Caco-2 (cell line): ENCODE measurements at regions not wholly inside any gene's neighbourhood (a gene's known extent, or its start where the extent isn't known, plus 50 kb on each side); places are given as distances from the start of the nearest gene placed in this dataset.

Experiments
- BruUV-seq: library from RNA; stranded (reverse); fragments of 400-500 nt; replicated peaks from 2 replicates; lab custom pipeline; 2021; lab: Mats Ljungman, UMichigan
- CTCF ChIA-PET: fragments of 300-600 bp; sonication (Branson Sonifier 250); formaldehyde crosslinking; loops from one replicate; lab custom pipeline; 2022; ENCODE audit warnings: antibody characterized with exemption; lab: Charles Lee
- POLR2A ChIA-PET: fragments of 300-600 bp; sonication (Branson Sonifier 250); formaldehyde crosslinking; loops from one replicate; lab custom pipeline; 2022; ENCODE audit warnings: antibody characterized with exemption; lab: Charles Lee
- DNase-seq, 2 experiments: peaks; one replicate each; pipeline versions ENCODE4 v3.0.0 to v3.0.0-alpha.2; 2020 to 2022
- H3K27me3 ChIP-seq: replicated peaks from 2 replicates; pipeline ENCODE4 v1.6.0; 2011; ENCODE audit warnings: low read length; ENCODE audit not compliant: control insufficient read depth, insufficient read depth
- H3K36me3 ChIP-seq: 2 replicates; pipeline ENCODE4 v1.5.1; 2011; ENCODE audit warnings: low read length; ENCODE audit not compliant: control insufficient read depth, insufficient read depth
- H3K4me1 ChIP-seq: fragments of 250-450 bp; sonication (Bioruptor Pico); 2 replicates; pipeline ENCODE4 v1.5.1; 2020; ENCODE audit warnings: mild to moderate bottlenecking
- H3K4me3 ChIP-seq: 2 replicates; pipeline ENCODE4 v1.5.1; 2011; ENCODE audit warnings: low read depth, mild to moderate bottlenecking, control low read depth, low read length
- H3K9me3 ChIP-seq: fragments of 250-450 bp; sonication (Bioruptor Pico); 2 replicates; pipeline ENCODE4 v1.5.1; 2020; ENCODE audit warnings: mild to moderate bottlenecking, moderate library complexity
- H3K27ac Mint-ChIP-seq: one replicate; pipeline ENCODE4 v1.8.0; 2022; ENCODE audit warnings: mixed read lengths; ENCODE audit not compliant: unreplicated experiment
- H3K27me3 Mint-ChIP-seq: one replicate; pipeline ENCODE4 v1.8.0; 2022; ENCODE audit warnings: mixed read lengths; ENCODE audit not compliant: insufficient read depth, unreplicated experiment
- H3K36me3 Mint-ChIP-seq: one replicate; pipeline ENCODE4 v1.8.0; 2022; ENCODE audit warnings: mild to moderate bottlenecking, mixed read lengths; ENCODE audit not compliant: insufficient read depth, unreplicated experiment
- H3K4me1 Mint-ChIP-seq: one replicate; pipeline ENCODE4 v1.8.0; 2022; ENCODE audit warnings: low read depth, mixed read lengths; ENCODE audit not compliant: unreplicated experiment
- H3K4me3 Mint-ChIP-seq: one replicate; pipeline ENCODE4 v1.8.0; 2022; ENCODE audit warnings: mild to moderate bottlenecking, moderate library complexity, mixed read lengths; ENCODE audit not compliant: unreplicated experiment
- H3K9me3 Mint-ChIP-seq: one replicate; pipeline ENCODE4 v1.8.0; 2022; ENCODE audit warnings: mixed read lengths; ENCODE audit not compliant: unreplicated experiment
- intact Hi-C: fragments of 100-400 bp; cut with micrococcal nuclease; formaldehyde crosslinking; loops from one replicate; pipeline ENCODE4 v1.10.0; 2022; ENCODE audit not compliant: unreplicated experiment
- TF ChIP-seq, protein P1 (sequence below), 2 experiments: fragments of 200-600 bp in 1 of 2; IDR thresholded peaks; 1 replicate in 1 of 2; 2 replicates in 1 of 2; pipeline versions ENCODE4 v1.5.1 to v1.8.0; 2011 to 2022; ENCODE audit warnings: antibody characterized with exemption in 1 of 2, control low read depth in 1 of 2, inconsistent platforms in 1 of 2, low read depth in 1 of 2, low read length in 1 of 2, mild to moderate bottlenecking in 1 of 2, moderate library complexity in 1 of 2; ENCODE audit not compliant: insufficient read depth in 1 of 2, severe bottlenecking in 1 of 2, unreplicated experiment in 1 of 2

DNA sequence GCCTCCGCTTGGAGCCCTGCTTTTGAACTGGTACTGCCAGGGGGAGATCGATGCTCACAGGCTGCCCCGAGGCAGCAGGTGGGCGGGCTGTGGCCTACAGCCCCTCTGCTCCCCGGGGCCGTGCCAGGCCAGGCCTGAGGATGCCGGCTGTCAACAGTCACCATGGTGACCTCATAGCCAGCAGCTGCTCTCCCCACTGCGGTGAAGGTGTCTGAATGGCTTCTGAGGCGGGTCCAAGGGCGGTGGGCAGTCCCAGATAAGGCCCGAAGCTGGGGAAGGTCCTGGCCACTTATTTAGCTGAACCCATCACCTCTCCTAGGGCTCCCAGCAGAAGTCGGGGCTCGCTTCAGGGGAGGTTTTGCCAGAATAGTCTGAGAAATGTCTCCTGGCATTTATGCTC is 179.3 kb downstream of the ARHGAP12 start:
- no peaks in the 10 kb centered on the region for H3K9me3 Mint-ChIP-seq
- H3K4me1 Mint-ChIP-seq: no peaks in the 10 kb centered on the region
- no peak overlapping the region for H3K4me3 Mint-ChIP-seq
- Histone ChIP-seq H3K27me3 (no peaks in the 10 kb centered on the region), H3K9me3 (no peaks in the 10 kb centered on the region), H3K36me3 (no peaks in the 10 kb centered on the region), H3K4me3 (no peak overlapping the region), H3K4me1 (no peaks in the 10 kb centered on the region)
- H3K27ac Mint-ChIP-seq: no peak overlapping the region
- TF ChIP-seq, protein P1, sequence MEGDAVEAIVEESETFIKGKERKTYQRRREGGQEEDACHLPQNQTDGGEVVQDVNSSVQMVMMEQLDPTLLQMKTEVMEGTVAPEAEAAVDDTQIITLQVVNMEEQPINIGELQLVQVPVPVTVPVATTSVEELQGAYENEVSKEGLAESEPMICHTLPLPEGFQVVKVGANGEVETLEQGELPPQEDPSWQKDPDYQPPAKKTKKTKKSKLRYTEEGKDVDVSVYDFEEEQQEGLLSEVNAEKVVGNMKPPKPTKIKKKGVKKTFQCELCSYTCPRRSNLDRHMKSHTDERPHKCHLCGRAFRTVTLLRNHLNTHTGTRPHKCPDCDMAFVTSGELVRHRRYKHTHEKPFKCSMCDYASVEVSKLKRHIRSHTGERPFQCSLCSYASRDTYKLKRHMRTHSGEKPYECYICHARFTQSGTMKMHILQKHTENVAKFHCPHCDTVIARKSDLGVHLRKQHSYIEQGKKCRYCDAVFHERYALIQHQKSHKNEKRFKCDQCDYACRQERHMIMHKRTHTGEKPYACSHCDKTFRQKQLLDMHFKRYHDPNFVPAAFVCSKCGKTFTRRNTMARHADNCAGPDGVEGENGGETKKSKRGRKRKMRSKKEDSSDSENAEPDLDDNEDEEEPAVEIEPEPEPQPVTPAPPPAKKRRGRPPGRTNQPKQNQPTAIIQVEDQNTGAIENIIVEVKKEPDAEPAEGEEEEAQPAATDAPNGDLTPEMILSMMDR (IDR thresholded peaks at IDR 0.05; ENCODE audit: insufficient read depth in 1 of 2, low read depth in 1 of 2, low read length in 1 of 2, severe bottlenecking in 1 of 2, unreplicated experiment in 1 of 2): no peak
- ChIA-PET POLR2A (no interaction called here), CTCF (no interaction called here)
- intact Hi-C loops: no loop called here
- no TSS peak for BruUV-seq
- H3K27me3 Mint-ChIP-seq: no peaks in the 10 kb centered on the region
- no peaks in the 10 kb centered on the region for H3K36me3 Mint-ChIP-seq
- DNase-seq: no peak

DNA sequence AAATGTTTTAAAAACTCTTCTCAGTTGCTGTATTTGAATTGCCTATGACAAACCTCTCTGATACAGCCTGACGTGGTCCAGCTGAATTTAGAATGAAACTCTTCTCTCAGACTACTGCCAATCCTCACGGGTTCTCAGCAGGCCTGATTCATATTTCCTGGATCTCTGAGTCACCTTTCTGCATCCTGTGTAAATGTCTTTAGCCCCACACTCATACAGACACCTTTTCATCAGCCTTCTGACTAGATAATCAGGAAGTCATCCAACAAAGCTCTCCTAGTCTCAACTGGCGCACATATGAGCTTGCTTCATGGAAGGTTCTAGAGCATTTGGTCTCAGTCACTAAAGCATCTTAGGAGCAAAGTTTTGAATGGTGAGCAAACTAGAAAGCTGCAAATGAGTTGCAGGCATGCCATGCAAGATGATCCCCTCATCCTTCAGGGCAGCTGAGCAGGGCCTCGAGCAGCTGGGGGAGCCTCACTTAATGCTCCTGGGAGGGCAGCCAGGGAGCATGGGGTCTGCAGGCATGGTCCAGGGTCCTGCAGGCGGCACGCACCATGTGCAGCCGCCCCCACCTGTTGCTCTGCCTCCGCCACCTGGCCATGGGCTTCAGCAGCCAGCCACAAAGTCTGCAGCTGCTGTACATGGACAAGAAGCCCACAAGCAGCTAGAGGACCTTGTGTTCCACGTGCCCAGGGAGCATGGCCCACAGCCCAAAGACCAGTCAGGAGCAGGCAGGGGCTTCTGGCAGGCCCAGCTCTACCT is 182.8 kb downstream of the ARHGAP12 start:
- ChIA-PET POLR2A (interaction anchor here (0.6 kb wide), 1 partner anchor 216 kb away, joined by 6 read pairs; no protein-coding TSS in a partner anchor), CTCF (no interaction called here)
- Mint-ChIP-seq H3K4me1 (no peaks in the 10 kb centered on the region), H3K27ac (no peak overlapping the region), H3K9me3 (no peaks in the 10 kb centered on the region), H3K36me3 (no peaks in the 10 kb centered on the region), H3K4me3 (no peak overlapping the region), H3K27me3 (no peaks in the 10 kb centered on the region)
- intact Hi-C loops: no loop called here
- BruUV-seq: no TSS peak
- Histone ChIP-seq H3K4me1 (no peaks in the 10 kb centered on the region), H3K36me3 (no peaks in the 10 kb centered on the region), H3K9me3 (no peaks in the 10 kb centered on the region), H3K27me3 (no peaks in the 10 kb centered on the region), H3K4me3 (no peak overlapping the region)
- no peak for DNase-seq
- TF ChIP-seq, protein P1 (IDR thresholded peaks at IDR 0.05; ENCODE audit: insufficient read depth in 1 of 2, low read depth in 1 of 2, low read length in 1 of 2, severe bottlenecking in 1 of 2, unreplicated experiment in 1 of 2): no peak

DNA sequence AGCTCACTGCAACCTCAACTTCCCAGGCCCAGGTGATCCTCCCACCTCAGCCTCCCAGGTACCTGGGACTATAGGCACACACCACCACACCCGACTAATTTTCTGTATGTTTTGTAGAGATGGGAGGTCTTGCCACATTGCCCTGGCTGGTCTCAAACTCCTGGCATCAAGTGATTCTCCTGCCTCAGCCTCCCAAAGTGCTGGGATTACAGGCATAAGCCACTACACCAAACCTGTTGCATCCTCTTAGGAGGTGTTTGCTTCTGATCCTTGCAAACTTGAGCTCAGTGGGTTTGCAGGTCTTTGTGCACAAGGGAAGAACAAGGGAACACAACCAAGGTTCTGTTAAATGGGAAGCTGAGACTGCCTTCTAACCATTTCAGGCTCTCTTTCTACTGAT is 184.6 kb downstream of the ARHGAP12 start:
- intact Hi-C loops: no loop called here
- H3K4me3 ChIP-seq: no peak overlapping the region
- no peaks in the 10 kb centered on the region for H3K9me3 Mint-ChIP-seq
- H3K36me3 ChIP-seq: no peaks in the 10 kb centered on the region
- ChIA-PET POLR2A (no interaction called here), CTCF (no interaction called here)
- no peak for DNase-seq
- H3K4me1 ChIP-seq: no peaks in the 10 kb centered on the region
- no peaks in the 10 kb centered on the region for H3K9me3 ChIP-seq
- no peaks in the 10 kb centered on the region for H3K4me1 Mint-ChIP-seq
- no peaks in the 10 kb centered on the region for H3K27me3 ChIP-seq
- no peaks in the 10 kb centered on the region for H3K36me3 Mint-ChIP-seq
- no peaks in the 10 kb centered on the region for H3K27me3 Mint-ChIP-seq
- no peak overlapping the region for H3K4me3 Mint-ChIP-seq
- no TSS peak for BruUV-seq
- no peak overlapping the region for H3K27ac Mint-ChIP-seq
- TF ChIP-seq, protein P1 (IDR thresholded peaks at IDR 0.05; ENCODE audit: insufficient read depth in 1 of 2, low read depth in 1 of 2, low read length in 1 of 2, severe bottlenecking in 1 of 2, unreplicated experiment in 1 of 2): no peak
